IMR-90 (cell line): ENCODE measurements at regions not wholly inside any gene's neighbourhood (a gene's known extent, or its start where the extent isn't known, plus 50 kb on each side); places are given as distances from the start of the nearest gene placed in this dataset.

Source experiments
- ATAC-seq: fragments of 200-7000 bp; cut with Tn5 transposase; 2 replicates; pipeline ENCODE4 v1.9.1; 2020; ENCODE audit warnings: low read depth, mild to moderate bottlenecking, moderate library complexity
- BruUV-seq: library from RNA; stranded (reverse); fragments of 400-500 nt; replicated peaks from 2 replicates; lab custom pipeline; 2021; lab: Mats Ljungman, UMichigan
- CTCF ChIA-PET: fragments of 300-600 bp; formaldehyde crosslinking; extraction: SDS; loops from one replicate; lab custom pipeline; 2021; ENCODE audit warnings: antibody characterized with exemption; lab: Yijun Ruan, JAX
- POLR2A ChIA-PET: fragments of 300-600 bp; sonication (Branson Sonifier 250); formaldehyde crosslinking; loops from one replicate; lab custom pipeline; 2022; ENCODE audit warnings: antibody characterized with exemption; ENCODE audit not compliant: unreplicated experiment; lab: Charles Lee
- DNase-seq: peaks from one replicate; pipeline ENCODE4 v3.0.0; 2013
- H2AFZ ChIP-seq: replicated peaks from 2 replicates; pipeline ENCODE3; 2013; ENCODE audit warnings: low read length, mild to moderate bottlenecking; ENCODE audit not compliant: poor library complexity
- H2AK5ac ChIP-seq: 2 replicates; pipeline ENCODE4 v1.6.1; 2013; ENCODE audit warnings: low read depth, low read length, inconsistent platforms
- H2AK9ac ChIP-seq: replicated peaks from 2 replicates; pipeline ENCODE3; 2013; ENCODE audit warnings: mild to moderate bottlenecking, low read depth, low read length, moderate library complexity; ENCODE audit not compliant: poor library complexity
- H2BK120ac ChIP-seq: 2 replicates; pipeline ENCODE4 v1.6.1; 2013; ENCODE audit warnings: low read depth, low read length, inconsistent platforms
- H2BK15ac ChIP-seq: 3 replicates; pipeline ENCODE4 v1.6.1; 2013; ENCODE audit warnings: low read depth, low read length, inconsistent platforms
- H2BK20ac ChIP-seq: 2 replicates; pipeline ENCODE4 v1.6.1; 2013; ENCODE audit warnings: low read depth, mild to moderate bottlenecking, inconsistent platforms, low read length, moderate library complexity
- H2BK5ac ChIP-seq: 2 replicates; pipeline ENCODE4 v1.6.1; 2013; ENCODE audit warnings: mild to moderate bottlenecking, low read depth, low read length, inconsistent platforms; ENCODE audit not compliant: poor library complexity, severe bottlenecking
- H3K14ac ChIP-seq: replicated peaks from 2 replicates; pipeline ENCODE4 v1.6.1; 2013; ENCODE audit warnings: low read depth, low read length, inconsistent platforms
- H3K18ac ChIP-seq: 2 replicates; pipeline ENCODE4 v1.6.1; 2013; ENCODE audit warnings: low read depth, low read length, control low read depth
- H3K23ac ChIP-seq: 2 replicates; pipeline ENCODE4 v1.6.1; 2013; ENCODE audit warnings: low read depth, low read length, inconsistent platforms
- H3K27ac ChIP-seq: 2 replicates; pipeline ENCODE4 v1.5.1; 2013; ENCODE audit warnings: mild to moderate bottlenecking, control low read depth, low read length; ENCODE audit not compliant: insufficient read depth
- H3K27me3 ChIP-seq: 2 replicates; pipeline ENCODE4 v1.6.1; 2013; ENCODE audit warnings: low read length; ENCODE audit not compliant: control insufficient read depth, insufficient read depth
- H3K36me3 ChIP-seq: 2 replicates; pipeline ENCODE4 v1.6.1; 2013; ENCODE audit warnings: low read length, mixed read lengths; ENCODE audit not compliant: control insufficient read depth, insufficient read depth
- H3K4ac ChIP-seq: 2 replicates; pipeline ENCODE4 v1.6.1; 2013; ENCODE audit warnings: low read depth, low read length, inconsistent platforms
- H3K4me1 ChIP-seq: 2 replicates; pipeline ENCODE4 v1.6.1; 2013; ENCODE audit warnings: low read length, mixed read lengths; ENCODE audit not compliant: control insufficient read depth, insufficient read depth
- H3K4me2 ChIP-seq: 2 replicates; pipeline ENCODE4 v1.6.1; 2013; ENCODE audit warnings: low read depth, mild to moderate bottlenecking, control low read depth, low read length, moderate library complexity
- H3K4me3 ChIP-seq: 2 replicates; pipeline ENCODE4 v1.5.1; 2013; ENCODE audit warnings: low read depth, mild to moderate bottlenecking, control low read depth, low read length, moderate library complexity; ENCODE audit not compliant: insufficient read depth
- H3K56ac ChIP-seq: 2 replicates; pipeline ENCODE4 v1.6.1; 2013; ENCODE audit warnings: low read length, inconsistent platforms; ENCODE audit not compliant: insufficient read depth; ENCODE audit errors: extremely low read depth
- H3K79me1 ChIP-seq, 2 experiments: 2 replicates each; pipeline ENCODE4 v1.6.1; 2013; ENCODE audit warnings: low read length in 2 of 2, inconsistent platforms in 1 of 2, low read depth in 1 of 2
- H3K9ac ChIP-seq: 2 replicates; pipeline ENCODE4 v1.6.1; 2013; ENCODE audit warnings: low read depth, low read length, control low read depth
- H3K9me1 ChIP-seq: 2 replicates; pipeline ENCODE4 v1.6.1; 2013; ENCODE audit warnings: low read length, inconsistent platforms; ENCODE audit not compliant: insufficient read depth
- H3K9me3 ChIP-seq: 2 replicates; pipeline ENCODE4 v1.6.1; 2013; ENCODE audit warnings: low read length; ENCODE audit not compliant: control insufficient read depth, insufficient read depth
- H4K20me1 ChIP-seq: 2 replicates; pipeline ENCODE4 v1.6.1; 2013; ENCODE audit warnings: low read length, inconsistent platforms; ENCODE audit not compliant: insufficient read depth
- H4K5ac ChIP-seq: 2 replicates; pipeline ENCODE4 v1.6.1; 2013; ENCODE audit warnings: mild to moderate bottlenecking, low read depth, low read length, control low read depth
- H4K8ac ChIP-seq, 2 experiments: 2 replicates each; pipeline ENCODE4 v1.6.1; 2013; ENCODE audit warnings: low read depth in 2 of 2, low read length in 2 of 2, control low read depth in 1 of 2, inconsistent platforms in 1 of 2
- H4K91ac ChIP-seq: 2 replicates; pipeline ENCODE4 v1.6.1; 2013; ENCODE audit warnings: low read depth, low read length, inconsistent platforms; ENCODE audit not compliant: insufficient read depth
- RAD21 ChIP-seq: IDR thresholded peaks from 2 replicates; pipeline ENCODE4 v1.6.1; 2012; ENCODE audit warnings: low read length, improper control_type of control experiment
- dilution Hi-C: fragments of 300-500 bp; cut with HindIII; formaldehyde crosslinking; loops from one replicate; pipeline ENCODE4 v1.14.3; 2018; ENCODE audit warnings: low sequenced_read_pairs; ENCODE audit not compliant: unreplicated experiment
- in situ Hi-C: fragments of 300-500 bp; cut with MboI; formaldehyde crosslinking; loops from 3 replicates; pipeline ENCODE4 v1.14.3; 2019; ENCODE audit warnings: low sequenced_read_pairs, inconsistent platforms, mixed read lengths
- intact Hi-C: fragments of 100-400 bp; cut with micrococcal nuclease; formaldehyde crosslinking; loops from 2 replicates; pipeline ENCODE4 v1.10.0; 2022

- TF ChIP-seq RAD21, result no peak
- no peak overlapping the region for H3K23ac ChIP-seq
- no peak overlapping the region for H3K14ac ChIP-seq
- H3K4me3 ChIP-seq, result no peak overlapping the region
- H3K4me2 ChIP-seq, result no peak overlapping the region
- no peak overlapping the region for H3K18ac ChIP-seq
- no peaks in the 10 kb centered on the region for H3K4me1 ChIP-seq
- DNase-seq, result no peak
- dilution Hi-C loops, result no loop called here
- H4K91ac ChIP-seq, result no peak overlapping the region
- intact Hi-C loops, result no loop called here
- no peaks in the 10 kb centered on the region for H3K27me3 ChIP-seq
- POLR2A ChIA-PET, result no interaction called here
- H2AK5ac ChIP-seq, result no peak overlapping the region
- in situ Hi-C loops, result no loop called here
- H2BK120ac ChIP-seq, result no peak overlapping the region
- H4K8ac ChIP-seq, result no peak overlapping the region
- H2AFZ ChIP-seq, result no peak overlapping the region
- H3K4ac ChIP-seq, result no peak overlapping the region
- no peak overlapping the region for H2BK5ac ChIP-seq
- H3K9ac ChIP-seq, result no peak overlapping the region
- ATAC-seq, result no peak
- no peaks in the 10 kb centered on the region for H3K79me1 ChIP-seq
- H2AK9ac ChIP-seq, result no peak overlapping the region
- CTCF ChIA-PET, result no interaction called here
- no peak overlapping the region for H2BK15ac ChIP-seq
- no peak overlapping the region for H4K5ac ChIP-seq
- no peaks in the 10 kb centered on the region for H3K36me3 ChIP-seq
- no peaks in the 10 kb centered on the region for H4K20me1 ChIP-seq
- H2BK20ac ChIP-seq, result no peak overlapping the region
- no peak overlapping the region for H3K27ac ChIP-seq
- no peak overlapping the region for H3K56ac ChIP-seq
- H3K9me3 ChIP-seq, result peaks cover 6% of the 10 kb centered on the region
- BruUV-seq, result no TSS peak
- H3K9me1 ChIP-seq, result no peaks in the 10 kb centered on the region
These were observed 560.7 kb upstream of the KLHL1 start for GRCh38 chr13:70668983-70669382.
